Activated gamma-delta T cell (primary cell): ENCODE measurements at regions not wholly inside any gene's neighbourhood (a gene's known extent, or its start where the extent isn't known, plus 50 kb on each side); places are given as distances from the start of the nearest gene placed in this dataset.

Experiments used
- DNase-seq: peaks from one replicate; lab custom pipeline; 2025; lab: John Stamatoyannopoulos, UW

GRCh38 chr6:166693880-166694279 is 66.8 kb upstream of the RPS6KA2 start:
- DNase-seq, result no peak

- DNase-seq, result no peak
Observed at GRCh38 chr6:166692723-166693302, 65.8 kb upstream of the RPS6KA2 start.

GRCh38 chr6:166691746-166692145 is 64.7 kb upstream of the RPS6KA2 start:
- DNase-seq, result no peak

GRCh38 chr6:166691199-166691598 is 64.1 kb upstream of the RPS6KA2 start:
- DNase-seq, result no peak

GRCh38 chr6:166689687-166690086 is 62.6 kb upstream of the RPS6KA2 start:
- DNase-seq, result no peak

- no peak for DNase-seq
Observed at GRCh38 chr6:166688901-166689300, 61.9 kb upstream of the RPS6KA2 start.

- no peak for DNase-seq
Observed at GRCh38 chr6:166687879-166688205, 60.8 kb upstream of the RPS6KA2 start.

GRCh38 chr6:166687070-166687878 is 60.2 kb upstream of the RPS6KA2 start:
- no peak for DNase-seq

- no peak for DNase-seq
Observed at GRCh38 chr6:166686317-166686716, 59.3 kb upstream of the RPS6KA2 start.

GRCh38 chr6:166684866-166685265 is 57.8 kb upstream of the RPS6KA2 start:
- DNase-seq, result no peak

- no peak for DNase-seq
Observed at GRCh38 chr6:166684170-166684569, 57.1 kb upstream of the RPS6KA2 start.

- DNase-seq, result no peak
Observed at GRCh38 chr6:166683477-166683876, 56.4 kb upstream of the RPS6KA2 start.

GRCh38 chr6:166679566-166679965 is 52.5 kb upstream of the RPS6KA2 start:
- DNase-seq, result no peak

- DNase-seq, result no peak
Observed at GRCh38 chr6:166678426-166678825, 51.4 kb upstream of the RPS6KA2 start.

- DNase-seq, result no peak
Observed at GRCh38 chr6:166677941-166678340, 50.9 kb upstream of the RPS6KA2 start.
